ENCODE measurements at regions not wholly inside any gene's neighbourhood (a gene's known extent, or its start where the extent isn't known, plus 50 kb on each side); places are given as distances from the start of the nearest gene placed in this dataset.
"Not testable (repeated sequence)": the region's sequence is repeated elsewhere in the genome, so short reads cannot be mapped to it uniquely, and the experiment has no call there.

GRCh38 chr15:81056304-81056703 is 55.6 kb downstream of the TLNRD1 start:
- no peak for DNase-seq

GRCh38 chr15:81060470-81060869 is 59.7 kb downstream of the TLNRD1 start:
- no peak for DNase-seq

GRCh38 chr15:81060907-81061306 is 60.2 kb downstream of the TLNRD1 start:
- DNase-seq, result no peak

GRCh38 chr15:81061490-81062253 is 60.9 kb downstream of the TLNRD1 start:
- DNase-seq, result no peak

- no peak for DNase-seq
These were observed 62.2 kb downstream of the TLNRD1 start for GRCh38 chr15:81062937-81063336.

GRCh38 chr15:81064253-81064652 is 63.5 kb downstream of the TLNRD1 start:
- DNase-seq, result no peak

GRCh38 chr15:81067567-81067966 is 66.5 kb upstream of the CFAP161 start:
- DNase-seq, result not testable (repeated sequence)

GRCh38 chr15:81068516-81068915 is 65.6 kb upstream of the CFAP161 start:
- DNase-seq, result no peak

- peak; percentile 91 for DNase-seq
These were observed 64.7 kb upstream of the CFAP161 start for GRCh38 chr15:81069356-81069755.

GRCh38 chr15:81069909-81070308 is 64.2 kb upstream of the CFAP161 start:
- DNase-seq, result no peak

- no peak for DNase-seq
These were observed 63.0 kb upstream of the CFAP161 start for GRCh38 chr15:81071120-81071519.

GRCh38 chr15:81071705-81072104 is 62.4 kb upstream of the CFAP161 start:
- no peak for DNase-seq

GRCh38 chr15:81072551-81072950 is 61.5 kb upstream of the CFAP161 start:
- no peak for DNase-seq

- no peak for DNase-seq
These were observed 60.3 kb upstream of the CFAP161 start for GRCh38 chr15:81073801-81074200.

GRCh38 chr15:81074773-81075172 is 59.3 kb upstream of the CFAP161 start:
- DNase-seq, result no peak

- no peak for DNase-seq
These were observed 58.8 kb upstream of the CFAP161 start for GRCh38 chr15:81075272-81075671.

GRCh38 chr15:81080996-81081395 is 53.1 kb upstream of the CFAP161 start:
- peak; percentile 89 for DNase-seq

- no peak for DNase-seq
These were observed 50.9 kb upstream of the CFAP161 start for GRCh38 chr15:81083201-81083600.

Measured in NCI-H524 treated with DMSO at 0.1 percent for 48 hours (cell line).